ENCODE measurements at regions not wholly inside any gene's neighbourhood (a gene's known extent, or its start where the extent isn't known, plus 50 kb on each side); places are given as distances from the start of the nearest gene placed in this dataset.
A peak's percentile ranks its signal among the peaks of the same experiment; 100 is the strongest.

- TF ChIP-seq MAX (CRISPR knock-in tag; IDR thresholded peaks at IDR 0.05) (no peak), E2F1 (CRISPR knock-in tag; IDR thresholded peaks at IDR 0.05) (no peak), NFE2L1 (tag; IDR thresholded peaks at IDR 0.05; ENCODE audit: borderline replicate concordance, low read depth) (no peak), MED1 (CRISPR knock-in tag; IDR thresholded peaks at IDR 0.05; ENCODE audit: borderline replicate concordance) (no peak), ZNF239 (CRISPR knock-in tag; IDR thresholded peaks at IDR 0.05) (no peak), NR2F6 (CRISPR knock-in tag; IDR thresholded peaks at IDR 0.05) (no peak), STAT5B (CRISPR knock-in tag; IDR thresholded peaks at IDR 0.05) (no peak), ESRRA (IDR thresholded peaks at IDR 0.05; ENCODE audit: borderline replicate concordance, low read depth) (no peak), POLR2A (conservative IDR thresholded peaks at IDR 0.05) (no peak), POLR2AphosphoS5 (IDR thresholded peaks at IDR 0.05; ENCODE audit: control insufficient read depth, insufficient read depth, low read depth, low read length) (no peak), FOXK1 (CRISPR knock-in tag; IDR thresholded peaks at IDR 0.05; ENCODE audit: borderline replicate concordance) (no peak)
- TF ChIP-seq, protein P1, sequence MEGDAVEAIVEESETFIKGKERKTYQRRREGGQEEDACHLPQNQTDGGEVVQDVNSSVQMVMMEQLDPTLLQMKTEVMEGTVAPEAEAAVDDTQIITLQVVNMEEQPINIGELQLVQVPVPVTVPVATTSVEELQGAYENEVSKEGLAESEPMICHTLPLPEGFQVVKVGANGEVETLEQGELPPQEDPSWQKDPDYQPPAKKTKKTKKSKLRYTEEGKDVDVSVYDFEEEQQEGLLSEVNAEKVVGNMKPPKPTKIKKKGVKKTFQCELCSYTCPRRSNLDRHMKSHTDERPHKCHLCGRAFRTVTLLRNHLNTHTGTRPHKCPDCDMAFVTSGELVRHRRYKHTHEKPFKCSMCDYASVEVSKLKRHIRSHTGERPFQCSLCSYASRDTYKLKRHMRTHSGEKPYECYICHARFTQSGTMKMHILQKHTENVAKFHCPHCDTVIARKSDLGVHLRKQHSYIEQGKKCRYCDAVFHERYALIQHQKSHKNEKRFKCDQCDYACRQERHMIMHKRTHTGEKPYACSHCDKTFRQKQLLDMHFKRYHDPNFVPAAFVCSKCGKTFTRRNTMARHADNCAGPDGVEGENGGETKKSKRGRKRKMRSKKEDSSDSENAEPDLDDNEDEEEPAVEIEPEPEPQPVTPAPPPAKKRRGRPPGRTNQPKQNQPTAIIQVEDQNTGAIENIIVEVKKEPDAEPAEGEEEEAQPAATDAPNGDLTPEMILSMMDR (IDR thresholded peaks at IDR 0.05 in 2 of 3, conservative IDR thresholded peaks at IDR 0.05 in 1 of 3; ENCODE audit: insufficient read depth in 2 of 3, low read depth in 1 of 3, low read length in 3 of 3), result no peak
- TF ChIP-seq, protein P2, sequence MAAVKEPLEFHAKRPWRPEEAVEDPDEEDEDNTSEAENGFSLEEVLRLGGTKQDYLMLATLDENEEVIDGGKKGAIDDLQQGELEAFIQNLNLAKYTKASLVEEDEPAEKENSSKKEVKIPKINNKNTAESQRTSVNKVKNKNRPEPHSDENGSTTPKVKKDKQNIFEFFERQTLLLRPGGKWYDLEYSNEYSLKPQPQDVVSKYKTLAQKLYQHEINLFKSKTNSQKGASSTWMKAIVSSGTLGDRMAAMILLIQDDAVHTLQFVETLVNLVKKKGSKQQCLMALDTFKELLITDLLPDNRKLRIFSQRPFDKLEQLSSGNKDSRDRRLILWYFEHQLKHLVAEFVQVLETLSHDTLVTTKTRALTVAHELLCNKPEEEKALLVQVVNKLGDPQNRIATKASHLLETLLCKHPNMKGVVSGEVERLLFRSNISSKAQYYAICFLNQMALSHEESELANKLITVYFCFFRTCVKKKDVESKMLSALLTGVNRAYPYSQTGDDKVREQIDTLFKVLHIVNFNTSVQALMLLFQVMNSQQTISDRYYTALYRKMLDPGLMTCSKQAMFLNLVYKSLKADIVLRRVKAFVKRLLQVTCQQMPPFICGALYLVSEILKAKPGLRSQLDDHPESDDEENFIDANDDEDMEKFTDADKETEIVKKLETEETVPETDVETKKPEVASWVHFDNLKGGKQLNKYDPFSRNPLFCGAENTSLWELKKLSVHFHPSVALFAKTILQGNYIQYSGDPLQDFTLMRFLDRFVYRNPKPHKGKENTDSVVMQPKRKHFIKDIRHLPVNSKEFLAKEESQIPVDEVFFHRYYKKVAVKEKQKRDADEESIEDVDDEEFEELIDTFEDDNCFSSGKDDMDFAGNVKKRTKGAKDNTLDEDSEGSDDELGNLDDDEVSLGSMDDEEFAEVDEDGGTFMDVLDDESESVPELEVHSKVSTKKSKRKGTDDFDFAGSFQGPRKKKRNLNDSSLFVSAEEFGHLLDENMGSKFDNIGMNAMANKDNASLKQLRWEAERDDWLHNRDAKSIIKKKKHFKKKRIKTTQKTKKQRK (IDR thresholded peaks at IDR 0.05; ENCODE audit: borderline replicate concordance, low read depth, low read length), result no peak
- TF ChIP-seq, protein P3, sequence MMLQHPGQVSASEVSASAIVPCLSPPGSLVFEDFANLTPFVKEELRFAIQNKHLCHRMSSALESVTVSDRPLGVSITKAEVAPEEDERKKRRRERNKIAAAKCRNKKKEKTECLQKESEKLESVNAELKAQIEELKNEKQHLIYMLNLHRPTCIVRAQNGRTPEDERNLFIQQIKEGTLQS (IDR thresholded peaks at IDR 0.05), result peak; percentile 40; the same call in 1 of the 2 replicates
- TF ChIP-seq, protein P3 (CRISPR knock-in tag; conservative IDR thresholded peaks at IDR 0.05), result no peak
Measured at GRCh38 chr17:51427323-51427811, 167.0 kb downstream of the UTP18 start.
